MCF 10A (cell line): ENCODE measurements at regions not wholly inside any gene's neighbourhood (a gene's known extent, or its start where the extent isn't known, plus 50 kb on each side); places are given as distances from the start of the nearest gene placed in this dataset.

Experiments used
- BruUV-seq: library from RNA; stranded (reverse); fragments of 400-500 nt; replicated peaks from 2 replicates; lab custom pipeline; 2021; lab: Mats Ljungman, UMichigan
- CTCF ChIA-PET: fragments of 300-600 bp; sonication (Branson Sonifier 250); formaldehyde crosslinking; extraction: SDS; loops from one replicate; lab custom pipeline; 2021; ENCODE audit warnings: antibody characterized with exemption, inconsistent platforms; lab: Yijun Ruan, JAX
- POLR2A ChIA-PET: fragments of 300-600, 350-650 bp; sonication (Branson Sonifier 250); formaldehyde crosslinking; extraction: SDS; loops from one replicate; lab custom pipeline; 2020; ENCODE audit warnings: antibody characterized with exemption, inconsistent platforms; lab: Yijun Ruan, JAX
- DNase-seq: peaks from one replicate; pipeline ENCODE4 v3.0.0-alpha.2; 2018; ENCODE audit not compliant: unreplicated experiment
- H3K27ac Mint-ChIP-seq: one replicate; pipeline ENCODE4 v1.8.0; 2022; ENCODE audit warnings: mild to moderate bottlenecking, low read depth, mixed read lengths; ENCODE audit not compliant: unreplicated experiment
- H3K27me3 Mint-ChIP-seq: one replicate; pipeline ENCODE4 v1.8.0; 2022; ENCODE audit warnings: mixed read lengths; ENCODE audit not compliant: insufficient read depth, unreplicated experiment
- H3K36me3 Mint-ChIP-seq: one replicate; pipeline ENCODE4 v1.8.0; 2022; ENCODE audit warnings: mild to moderate bottlenecking, moderate library complexity, mixed read lengths; ENCODE audit not compliant: insufficient read depth, unreplicated experiment
- H3K4me1 Mint-ChIP-seq: one replicate; pipeline ENCODE4 v1.8.0; 2022; ENCODE audit warnings: mixed read lengths; ENCODE audit not compliant: insufficient read depth, unreplicated experiment
- H3K4me3 Mint-ChIP-seq: one replicate; pipeline ENCODE4 v1.8.0; 2022; ENCODE audit warnings: mild to moderate bottlenecking, moderate library complexity, mixed read lengths; ENCODE audit not compliant: unreplicated experiment
- H3K9me3 Mint-ChIP-seq: one replicate; pipeline ENCODE4 v1.8.0; 2022; ENCODE audit warnings: mixed read lengths; ENCODE audit not compliant: unreplicated experiment
- intact Hi-C: fragments of 100-400 bp; cut with micrococcal nuclease; formaldehyde crosslinking; loops from 2 replicates; pipeline ENCODE4 v1.14.1; 2022
- TF ChIP-seq, protein P1 (sequence below): fragments of 200-600 bp; IDR thresholded peaks from one replicate; pipeline ENCODE4 v1.8.0; 2022; ENCODE audit warnings: antibody characterized with exemption, mild to moderate bottlenecking; ENCODE audit not compliant: unreplicated experiment

DNA sequence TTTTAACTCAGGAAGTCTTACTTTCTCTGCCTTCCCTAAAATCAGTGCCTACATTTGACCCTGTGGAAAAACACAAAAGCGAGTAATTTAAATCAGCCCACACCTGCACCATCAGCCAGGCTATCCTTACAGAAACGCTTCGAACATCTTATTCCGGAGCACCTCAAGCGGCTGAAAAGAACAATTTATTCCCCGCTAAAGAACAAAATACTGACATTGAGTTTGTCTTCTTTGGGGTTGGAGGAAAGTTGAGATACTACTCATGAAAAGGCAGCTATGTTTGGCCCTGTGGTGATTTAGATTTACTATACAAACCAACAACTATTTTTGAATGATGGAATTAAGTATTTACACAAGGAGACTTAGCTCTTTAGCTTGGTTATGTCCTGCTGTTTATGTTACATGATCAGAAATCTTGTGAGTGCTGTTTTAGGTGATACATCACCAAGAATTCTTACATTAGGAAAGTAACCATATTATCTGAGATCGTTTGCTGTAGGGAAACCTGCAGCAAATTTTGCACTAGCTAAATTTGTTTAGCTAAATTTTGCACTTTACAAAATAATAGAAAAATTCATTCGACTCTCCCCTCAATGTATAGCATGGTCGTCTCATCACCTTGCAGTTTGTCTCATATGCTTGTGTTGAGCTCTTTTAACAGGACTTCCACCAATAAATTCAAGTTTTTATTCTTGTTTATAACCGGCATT lies 158.8 kb upstream of the SIX2 start:
- BruUV-seq = no TSS peak
- intact Hi-C loops = loop anchor here (5.0 kb wide), 2 partner anchors 161 to 186 kb away; partner anchors contain the start of gene SIX2
- ChIA-PET POLR2A (interaction anchor here (0.6 to 3.5 kb wide), 15 partner anchors 11 to 657 kb away, joined by 3 to 18 read pairs (median 4); partner anchors contain the start of gene SIX2), CTCF (interaction anchor here (0.6 to 3.0 kb wide), 12 partner anchors 13 to 326 kb away, joined by 3 to 21 read pairs (median 4); no protein-coding TSS in a partner anchor)
- H3K27ac Mint-ChIP-seq = peak overlapping the region; percentile 92
- no peak for DNase-seq
- no peaks in the 10 kb centered on the region for H3K36me3 Mint-ChIP-seq
- H3K4me3 Mint-ChIP-seq = peak overlapping the region; percentile 95
- H3K4me1 Mint-ChIP-seq = peaks cover 16% of the 10 kb centered on the region
- TF ChIP-seq, protein P1, sequence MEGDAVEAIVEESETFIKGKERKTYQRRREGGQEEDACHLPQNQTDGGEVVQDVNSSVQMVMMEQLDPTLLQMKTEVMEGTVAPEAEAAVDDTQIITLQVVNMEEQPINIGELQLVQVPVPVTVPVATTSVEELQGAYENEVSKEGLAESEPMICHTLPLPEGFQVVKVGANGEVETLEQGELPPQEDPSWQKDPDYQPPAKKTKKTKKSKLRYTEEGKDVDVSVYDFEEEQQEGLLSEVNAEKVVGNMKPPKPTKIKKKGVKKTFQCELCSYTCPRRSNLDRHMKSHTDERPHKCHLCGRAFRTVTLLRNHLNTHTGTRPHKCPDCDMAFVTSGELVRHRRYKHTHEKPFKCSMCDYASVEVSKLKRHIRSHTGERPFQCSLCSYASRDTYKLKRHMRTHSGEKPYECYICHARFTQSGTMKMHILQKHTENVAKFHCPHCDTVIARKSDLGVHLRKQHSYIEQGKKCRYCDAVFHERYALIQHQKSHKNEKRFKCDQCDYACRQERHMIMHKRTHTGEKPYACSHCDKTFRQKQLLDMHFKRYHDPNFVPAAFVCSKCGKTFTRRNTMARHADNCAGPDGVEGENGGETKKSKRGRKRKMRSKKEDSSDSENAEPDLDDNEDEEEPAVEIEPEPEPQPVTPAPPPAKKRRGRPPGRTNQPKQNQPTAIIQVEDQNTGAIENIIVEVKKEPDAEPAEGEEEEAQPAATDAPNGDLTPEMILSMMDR = no peak
- H3K9me3 Mint-ChIP-seq = no peaks in the 10 kb centered on the region
- no peaks in the 10 kb centered on the region for H3K27me3 Mint-ChIP-seq

DNA sequence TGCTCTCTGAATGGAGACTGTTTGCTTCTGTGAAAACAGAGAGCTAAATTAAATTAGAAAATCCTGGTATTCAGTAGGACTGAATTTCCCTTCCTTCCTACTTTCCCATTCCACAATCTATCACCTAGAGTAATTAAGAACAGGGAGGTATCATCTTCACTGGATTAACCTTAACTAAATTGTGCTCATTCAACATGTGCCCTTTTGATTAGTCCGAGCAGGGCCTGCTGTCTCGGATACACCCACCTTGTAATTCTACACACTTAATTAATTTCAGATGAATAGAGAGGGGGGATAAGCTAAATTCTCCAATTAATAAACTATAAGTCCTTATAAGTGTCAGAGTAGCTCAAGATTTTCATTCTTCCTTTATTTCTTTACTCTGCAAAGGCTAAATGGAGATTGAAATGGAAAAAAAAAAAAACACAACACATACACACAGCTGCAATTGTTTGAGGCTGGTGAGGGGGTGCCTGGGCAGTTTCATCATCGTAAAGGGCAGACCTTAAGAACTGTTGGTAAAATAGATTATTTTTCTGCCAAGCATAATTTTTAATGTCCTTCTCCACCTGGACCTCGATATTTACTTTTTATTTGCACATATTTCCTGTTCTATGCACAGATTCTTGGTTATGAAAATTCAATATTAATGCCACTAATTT lies 157.1 kb upstream of the SIX2 start:
- CTCF ChIA-PET = interaction anchor here (0.6 to 1.1 kb wide), 2 partner anchors 71 to 125 kb away, joined by 3 read pairs; no protein-coding TSS in a partner anchor
- H3K27me3 Mint-ChIP-seq = no peaks in the 10 kb centered on the region
- H3K36me3 Mint-ChIP-seq = no peaks in the 10 kb centered on the region

DNA sequence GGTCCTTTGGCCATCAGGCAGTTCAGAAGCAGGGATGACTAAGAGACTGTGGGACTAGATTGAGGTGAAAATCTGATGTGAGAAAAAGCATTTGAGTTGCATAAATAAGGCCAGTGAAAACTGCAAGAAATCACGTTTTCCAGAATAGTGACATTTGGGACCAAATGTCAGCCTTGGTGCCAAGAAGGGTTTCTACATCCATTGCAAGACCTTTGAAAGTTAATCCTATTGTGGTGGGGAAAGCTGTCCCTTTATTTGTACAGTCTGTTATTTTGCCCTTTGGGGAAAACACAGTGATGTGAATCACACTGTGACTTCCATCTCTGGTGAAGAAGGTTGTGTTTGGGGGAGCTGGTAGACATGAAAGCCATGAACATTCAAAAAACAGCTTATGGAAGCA lies 153.5 kb upstream of the SIX2 start:
- Mint-ChIP-seq H3K27me3 (no peaks in the 10 kb centered on the region), H3K4me1 (no peaks in the 10 kb centered on the region), H3K27ac (no peak overlapping the region), H3K9me3 (no peaks in the 10 kb centered on the region), H3K4me3 (no peak overlapping the region), H3K36me3 (no peaks in the 10 kb centered on the region)
- TF ChIP-seq, protein P1 = no peak
- DNase-seq = no peak
- POLR2A ChIA-PET = no interaction called here
- intact Hi-C loops = no loop called here
- CTCF ChIA-PET = interaction anchor here (0.6 to 1.2 kb wide), 3 partner anchors 127 to 181 kb away, joined by 3 read pairs; no protein-coding TSS in a partner anchor
- no TSS peak for BruUV-seq

More for the DNA sequence above, 157.1 kb upstream of the SIX2 start:
- no peak for DNase-seq
- Mint-ChIP-seq H3K27ac (no peak overlapping the region), H3K9me3 (no peaks in the 10 kb centered on the region), H3K4me3 (no peak overlapping the region), H3K4me1 (peaks cover 1% of the 10 kb centered on the region)
- intact Hi-C loops = loop anchor here (5.0 kb wide), 2 partner anchors 159 to 184 kb away; partner anchors contain the start of gene SIX2
- TF ChIP-seq, protein P1 = no peak
- POLR2A ChIA-PET = interaction anchor here (1.6 kb wide), 1 partner anchor 12 kb away, joined by 4 read pairs; no protein-coding TSS in a partner anchor
- no TSS peak for BruUV-seq

DNA sequence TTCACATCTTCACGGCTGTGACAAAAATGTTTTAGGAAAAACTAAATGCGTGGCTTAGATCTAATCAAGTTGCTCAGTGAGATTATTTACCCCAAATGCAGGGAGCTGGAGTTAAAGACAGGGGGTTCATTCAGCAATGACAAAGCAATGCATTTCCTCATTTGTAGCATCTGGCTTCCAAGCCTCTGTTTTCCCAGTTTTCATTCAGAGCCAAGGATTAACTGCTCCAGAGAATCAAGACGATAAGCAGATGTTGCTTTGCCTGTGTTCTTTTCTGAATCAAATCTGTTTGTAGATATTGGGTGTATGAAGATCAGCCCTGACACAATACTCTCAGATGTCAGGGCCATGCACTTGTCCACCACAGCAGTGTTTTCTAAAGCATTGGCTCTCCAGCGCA lies 147.4 kb upstream of the SIX2 start:
- ChIA-PET POLR2A (no interaction called here), CTCF (no interaction called here)
- TF ChIP-seq, protein P1 = no peak
- Mint-ChIP-seq H3K9me3 (no peaks in the 10 kb centered on the region), H3K27ac (no peak overlapping the region), H3K36me3 (no peaks in the 10 kb centered on the region), H3K27me3 (no peaks in the 10 kb centered on the region), H3K4me3 (no peak overlapping the region), H3K4me1 (no peaks in the 10 kb centered on the region)
- no TSS peak for BruUV-seq
- intact Hi-C loops = no loop called here
- no peak for DNase-seq
